Femur (tissue), 1 donor: ENCODE measurements at regions not wholly inside any gene's neighbourhood (a gene's known extent, or its start where the extent isn't known, plus 50 kb on each side); places are given as distances from the start of the nearest gene placed in this dataset.

Source experiments
- DNase-seq: peaks from one replicate; pipeline ENCODE4 v3.0.0-alpha.2; 2017

- DNase-seq, result no peak
Observed at GRCh38 chr3:107062310-107062709, 314.9 kb upstream of the CCDC54 start.

DNA sequence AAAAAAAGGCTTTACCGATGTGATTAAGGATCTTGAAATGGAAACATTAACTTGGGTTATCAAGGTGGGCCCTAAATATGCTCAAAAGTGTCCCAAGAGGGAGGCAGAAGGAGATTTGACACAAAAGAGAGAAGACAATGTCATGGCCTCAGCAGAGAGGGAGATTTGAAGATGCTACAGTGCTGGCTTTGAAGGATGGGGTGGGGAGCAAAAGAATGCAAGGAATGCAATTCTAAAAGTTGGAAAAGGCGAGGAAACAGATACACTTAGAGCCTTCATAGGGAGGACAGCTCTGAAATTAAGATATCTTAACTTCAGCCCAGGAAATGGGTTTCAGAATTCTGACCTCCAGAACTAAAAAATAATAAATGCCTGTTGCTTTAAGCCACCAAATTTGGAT, 314.5 kb upstream of the CCDC54 start:
- DNase-seq, result no peak

DNA sequence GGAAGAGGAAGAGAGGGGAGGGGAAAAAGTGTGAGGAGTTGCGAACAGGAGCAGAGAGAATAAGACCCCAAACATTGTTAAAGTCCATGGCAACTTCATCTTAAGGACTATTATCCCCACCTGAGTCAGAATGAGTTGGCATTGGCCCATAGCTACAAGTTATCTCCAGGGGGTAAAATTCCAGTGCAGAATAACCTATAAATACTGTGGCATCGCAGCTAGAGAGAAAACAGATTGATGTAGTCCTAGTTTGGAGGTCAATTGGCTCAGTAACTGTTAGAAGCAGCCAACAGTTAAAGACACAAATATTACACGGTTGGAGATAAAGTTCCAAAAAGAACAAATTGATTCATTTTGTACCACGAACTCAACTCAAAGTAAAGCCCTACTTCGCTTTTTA, 313.9 kb upstream of the CCDC54 start:
- DNase-seq, result no peak

DNA sequence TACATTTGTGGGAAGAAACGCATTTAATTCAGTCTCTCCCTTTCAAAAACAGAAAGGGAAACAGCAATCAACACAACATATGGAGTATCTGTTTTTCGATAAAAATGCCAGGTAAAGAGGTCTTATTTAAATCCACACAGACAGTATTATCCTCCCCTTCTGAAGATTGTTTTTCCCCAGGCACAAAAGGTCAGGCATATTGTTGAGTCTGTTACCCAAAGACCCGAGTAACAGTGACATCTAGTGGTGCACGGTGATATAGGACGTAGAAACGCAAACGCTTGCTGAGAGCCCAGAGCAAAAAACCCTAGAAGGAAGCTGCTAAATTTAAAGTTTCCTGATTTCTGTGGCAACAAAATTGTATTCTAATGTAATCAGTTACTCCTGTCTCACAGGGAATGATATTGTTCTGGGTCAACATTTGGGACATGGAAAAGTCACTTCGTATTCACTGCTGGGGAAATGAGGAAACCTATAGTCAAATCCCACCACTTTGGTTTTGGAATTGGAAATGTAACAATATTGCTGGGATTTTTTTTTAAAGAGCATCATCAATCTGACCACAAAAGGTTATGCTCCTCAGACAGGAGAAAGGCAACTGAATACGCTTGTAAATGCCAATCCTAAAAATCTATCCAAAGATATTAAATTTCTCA, 312.7 kb upstream of the CCDC54 start:
- peak; percentile 80 for DNase-seq

DNA sequence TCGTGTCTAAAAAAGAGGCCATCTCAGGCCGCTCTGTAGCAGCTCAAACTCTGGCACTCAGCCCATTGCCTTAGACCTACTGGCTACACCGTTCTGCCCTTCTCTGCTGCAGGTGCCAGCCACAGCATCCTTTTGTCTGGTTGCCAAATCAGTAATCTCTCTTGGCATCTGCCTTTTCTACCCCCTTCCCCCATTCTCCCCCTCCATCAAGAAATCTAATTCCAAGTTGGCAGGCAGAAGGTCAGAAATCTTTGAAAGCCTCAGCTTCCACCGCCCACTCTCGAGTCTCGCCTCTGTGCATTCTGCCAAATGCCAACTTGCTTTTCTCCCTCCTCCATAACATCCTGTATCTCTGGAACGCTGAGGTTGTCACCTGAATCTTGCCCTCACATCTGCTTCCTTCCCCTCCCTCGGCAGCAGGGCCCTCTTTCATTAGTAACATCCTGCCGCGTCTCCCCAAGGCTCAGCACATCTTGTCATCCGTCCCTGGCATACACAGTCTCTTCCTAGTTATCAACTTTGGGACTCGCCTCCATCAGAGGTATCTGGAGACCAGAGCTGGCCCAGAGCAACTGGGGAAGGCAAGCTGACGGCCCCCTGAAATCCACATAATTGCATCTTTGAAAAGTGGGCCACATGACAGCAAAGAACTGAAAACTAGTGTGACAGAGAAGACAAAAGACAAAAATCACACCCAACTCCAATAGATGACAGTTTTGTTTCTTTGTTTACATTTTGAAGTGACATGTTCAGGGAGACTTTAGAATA, 312.0 kb upstream of the CCDC54 start:
- DNase-seq, result peak; percentile 24

DNA sequence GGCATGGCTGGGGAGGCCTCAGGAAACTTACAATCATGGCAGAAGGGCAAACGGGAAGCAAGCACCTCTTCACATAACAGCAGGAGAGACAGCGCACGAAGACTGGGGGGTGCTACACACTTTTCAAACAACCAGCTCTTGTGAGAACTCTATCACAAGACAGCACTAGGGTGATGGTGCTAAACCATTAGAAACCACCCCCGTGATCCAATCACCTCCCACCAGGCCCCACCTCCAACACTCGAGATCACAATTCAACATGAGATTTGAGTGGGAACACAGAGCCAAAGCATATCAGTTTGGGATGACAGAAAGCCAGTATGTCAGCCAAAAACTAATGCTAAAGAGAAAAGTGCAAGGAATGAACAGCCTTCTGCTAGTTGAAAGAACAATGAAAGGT, 309.8 kb upstream of the CCDC54 start:
- no peak for DNase-seq

- DNase-seq, result peak; percentile 34
Observed at GRCh38 chr3:107068980-107069379, 308.3 kb upstream of the CCDC54 start.

- no peak for DNase-seq
Observed at GRCh38 chr3:107076946-107077345, 300.3 kb upstream of the CCDC54 start.

- no peak for DNase-seq
Observed at GRCh38 chr3:107077391-107077790, 299.8 kb upstream of the CCDC54 start.

DNA sequence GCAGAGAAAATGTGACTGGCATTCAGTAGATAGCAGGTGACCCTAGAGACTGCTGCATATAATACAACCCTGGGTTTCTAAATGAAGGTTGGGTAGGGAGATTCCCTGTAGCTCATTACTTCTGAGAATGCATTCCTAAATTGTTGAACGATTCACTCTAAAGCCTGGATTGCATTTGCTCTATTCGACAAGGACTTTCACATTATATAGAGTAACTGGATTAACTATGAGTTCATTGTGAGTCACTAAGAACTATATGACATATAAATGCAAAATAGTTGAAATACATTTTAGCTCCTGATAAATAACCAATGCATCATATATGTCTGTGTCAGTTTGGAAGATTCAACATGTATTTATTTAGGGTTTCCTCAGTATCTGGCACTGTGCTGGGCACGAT, 294.7 kb upstream of the CCDC54 start:
- no peak for DNase-seq

- DNase-seq, result no peak
Observed at GRCh38 chr3:107085261-107085660, 292.0 kb upstream of the CCDC54 start.

- DNase-seq, result no peak
Observed at GRCh38 chr3:107092121-107092520, 285.1 kb upstream of the CCDC54 start.

DNA sequence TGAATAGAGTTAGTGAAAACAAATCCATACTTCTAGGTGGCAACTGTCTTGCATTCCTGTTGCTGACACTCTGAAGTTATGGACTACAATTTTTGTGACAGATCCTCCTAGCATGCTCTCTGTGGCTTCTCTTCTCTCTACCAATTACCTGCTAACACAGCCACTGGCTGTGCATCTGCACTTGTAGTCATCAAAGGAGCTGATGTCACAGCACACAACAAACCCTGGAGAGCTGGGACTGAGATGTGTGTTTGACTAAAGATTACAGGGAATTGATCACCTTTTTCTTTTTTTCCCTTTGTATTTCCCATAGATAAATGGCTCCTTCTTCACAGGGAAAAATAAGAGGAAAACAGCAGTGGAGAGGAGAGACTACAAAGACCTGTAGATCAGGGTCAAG, 278.4 kb upstream of the CCDC54 start:
- no peak for DNase-seq

DNA sequence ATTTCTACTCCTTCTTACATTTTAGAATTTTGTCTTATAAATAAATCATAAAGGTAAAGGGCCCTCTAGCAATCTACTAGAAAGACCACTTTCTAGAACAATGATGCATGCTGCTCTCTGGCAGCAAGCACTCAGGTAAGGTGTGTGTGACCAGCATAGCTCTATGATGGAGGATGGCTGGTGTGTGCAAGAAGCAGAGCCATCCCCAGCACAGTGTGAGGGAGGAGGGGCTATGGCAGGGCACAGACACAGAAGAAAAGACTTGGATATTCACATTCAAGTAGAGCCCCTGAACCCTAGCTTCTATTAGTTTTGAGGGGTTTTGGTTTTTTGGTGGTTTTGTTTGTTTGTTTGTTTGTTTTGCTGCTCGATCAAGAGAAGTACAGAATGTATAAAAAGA, 277.1 kb upstream of the CCDC54 start:
- DNase-seq, result no peak

GRCh38 chr3:107100573-107100972, 276.7 kb upstream of the CCDC54 start:
- no peak for DNase-seq

GRCh38 chr3:107103786-107104185, 273.5 kb upstream of the CCDC54 start:
- DNase-seq, result no peak

DNA sequence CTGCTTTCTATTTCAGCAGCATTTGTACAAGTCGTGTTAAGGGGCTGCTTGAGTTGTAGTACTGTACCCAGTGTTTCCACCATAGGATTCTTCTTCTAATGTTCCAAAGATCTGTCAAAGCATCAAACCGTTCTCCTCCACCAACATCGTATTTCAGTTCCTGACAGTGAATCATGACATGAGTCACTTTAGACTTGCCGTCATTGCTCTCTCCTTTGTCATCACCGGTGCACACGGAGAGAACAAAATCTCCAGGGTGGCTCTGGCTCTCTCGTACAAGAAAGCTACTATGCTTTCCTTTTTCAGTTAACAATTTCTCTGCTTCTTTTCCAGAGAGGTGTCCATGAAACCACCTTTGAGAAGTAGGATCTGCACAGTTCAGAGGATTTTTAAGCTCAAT, 270.9 kb upstream of the CCDC54 start:
- DNase-seq, result no peak

GRCh38 chr3:107106907-107107306, 270.3 kb upstream of the CCDC54 start:
- no peak for DNase-seq

DNA sequence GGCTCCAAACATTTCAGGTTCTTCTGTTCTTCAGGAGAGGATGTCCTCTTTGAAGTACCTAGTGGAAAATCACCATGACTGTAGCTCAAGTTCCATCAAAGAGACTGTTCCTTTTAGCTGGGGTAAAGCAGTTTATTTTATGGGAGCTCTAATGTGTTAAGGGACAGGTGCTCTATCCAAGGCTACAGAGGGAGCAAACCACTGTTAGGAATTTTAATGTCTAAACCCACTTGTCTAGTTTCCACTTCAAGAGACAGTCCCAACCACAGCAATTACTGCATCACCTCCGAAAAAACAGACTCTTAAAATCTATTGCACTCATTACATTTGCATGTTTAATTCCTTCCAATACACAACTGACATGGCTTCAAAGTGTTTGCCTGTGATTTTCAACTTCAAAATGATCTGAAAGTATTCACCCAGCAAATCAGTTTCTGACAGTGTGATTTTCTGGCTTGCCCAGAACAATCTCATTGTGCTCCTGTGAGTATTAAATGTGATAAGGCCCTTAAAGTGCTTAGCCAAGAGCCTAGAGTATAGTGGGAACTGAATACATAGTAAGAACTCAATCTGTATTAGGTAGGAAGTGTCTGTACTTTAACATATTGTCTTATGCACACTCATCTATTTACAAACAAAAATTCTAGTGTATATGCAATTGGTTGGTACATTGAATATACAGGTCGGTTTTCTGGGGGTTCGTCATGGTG, 266.5 kb upstream of the CCDC54 start:
- DNase-seq, result no peak

- no peak for DNase-seq
Observed at GRCh38 chr3:107111872-107112271, 265.4 kb upstream of the CCDC54 start.

GRCh38 chr3:107112356-107112755, 264.9 kb upstream of the CCDC54 start:
- no peak for DNase-seq

GRCh38 chr3:107116251-107116650, 261.0 kb upstream of the CCDC54 start:
- no peak for DNase-seq

DNA sequence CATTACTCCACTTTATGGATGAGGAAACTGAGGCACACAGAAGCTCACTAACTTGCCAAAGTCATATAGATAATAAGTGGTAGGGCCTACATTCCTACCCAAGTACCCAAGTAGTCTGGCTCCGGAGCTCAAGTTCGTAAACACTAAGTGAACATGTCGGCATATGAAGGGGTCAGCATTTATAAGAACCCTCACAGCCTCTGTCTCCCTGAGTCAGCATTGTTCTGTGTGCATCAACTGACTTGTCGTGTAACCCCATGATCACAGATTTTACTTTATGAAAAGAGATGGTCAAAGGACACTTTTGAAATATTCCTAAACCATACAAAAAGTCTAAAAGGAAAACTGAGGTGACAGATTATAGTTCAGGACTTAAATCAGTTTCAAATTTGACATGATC, 260.1 kb upstream of the CCDC54 start:
- DNase-seq, result no peak

- DNase-seq, result peak; percentile 76
Observed at GRCh38 chr3:107117922-107118536, 259.2 kb upstream of the CCDC54 start.
